ENCODE measurements at regions not wholly inside any gene's neighbourhood (a gene's known extent, or its start where the extent isn't known, plus 50 kb on each side); places are given as distances from the start of the nearest gene placed in this dataset.

GRCh38 chrX:23201706-23202105, 132.9 kb upstream of the PTCHD1 start:
- H3K4me3 ChIP-seq (ENCODE audit: low read length): no peak overlapping the region
- DNase-seq (ENCODE audit: low read depth, low spot score): no peak

- H3K4me3 ChIP-seq (ENCODE audit: low read length): no peak overlapping the region
Measured at GRCh38 chrX:23202326-23202725, 132.3 kb upstream of the PTCHD1 start.

GRCh38 chrX:23223169-23223568, 111.5 kb upstream of the PTCHD1 start:
- H3K4me3 ChIP-seq (ENCODE audit: low read length): no peak overlapping the region
- DNase-seq (ENCODE audit: low read depth, low spot score): no peak

More at GRCh38 chrX:23202326-23202725, 132.3 kb upstream of the PTCHD1 start:
- no peak for DNase-seq (ENCODE audit: low read depth, low spot score)

GRCh38 chrX:23228454-23228853, 106.2 kb upstream of the PTCHD1 start:
- no peak for DNase-seq (ENCODE audit: low read depth, low spot score)
- H3K4me3 ChIP-seq (ENCODE audit: low read length): no peak overlapping the region

- no peak for DNase-seq (ENCODE audit: low read depth, low spot score)
- H3K4me3 ChIP-seq (ENCODE audit: low read length): no peak overlapping the region
Measured at GRCh38 chrX:23228950-23229448, 105.7 kb upstream of the PTCHD1 start.

- no peak for DNase-seq (ENCODE audit: low read depth, low spot score)
- H3K4me3 ChIP-seq (ENCODE audit: low read length): no peak overlapping the region
Measured at GRCh38 chrX:23235051-23235450, 99.6 kb upstream of the PTCHD1 start.

- H3K4me3 ChIP-seq (ENCODE audit: low read length): no peak overlapping the region
- DNase-seq (ENCODE audit: low read depth, low spot score): no peak
Measured at GRCh38 chrX:23246001-23246400, 88.6 kb upstream of the PTCHD1 start.

- no peak for DNase-seq (ENCODE audit: low read depth, low spot score)
- no peak overlapping the region for H3K4me3 ChIP-seq (ENCODE audit: low read length)
Measured at GRCh38 chrX:23248187-23248586, 86.5 kb upstream of the PTCHD1 start.

- DNase-seq (ENCODE audit: low read depth, low spot score): no peak
- no peak overlapping the region for H3K4me3 ChIP-seq (ENCODE audit: low read length)
Measured at GRCh38 chrX:23251043-23251442, 83.6 kb upstream of the PTCHD1 start.

GRCh38 chrX:23263892-23264291, 70.8 kb upstream of the PTCHD1 start:
- no peak for DNase-seq (ENCODE audit: low read depth, low spot score)
- H3K4me3 ChIP-seq (ENCODE audit: low read length): no peak overlapping the region

GRCh38 chrX:23269923-23270322, 64.7 kb upstream of the PTCHD1 start:
- DNase-seq (ENCODE audit: low read depth, low spot score): no peak
- no peak overlapping the region for H3K4me3 ChIP-seq (ENCODE audit: low read length)

GRCh38 chrX:23271026-23271425, 63.6 kb upstream of the PTCHD1 start:
- no peak overlapping the region for H3K4me3 ChIP-seq (ENCODE audit: low read length)
- DNase-seq (ENCODE audit: low read depth, low spot score): no peak

- H3K4me3 ChIP-seq (ENCODE audit: low read length): no peak overlapping the region
- no peak for DNase-seq (ENCODE audit: low read depth, low spot score)
Measured at GRCh38 chrX:23276475-23276874, 58.2 kb upstream of the PTCHD1 start.

All from Jurkat, Clone E6-1 (cell line).